Endothelial cell of umbilical vein (primary cell): ENCODE measurements at regions not wholly inside any gene's neighbourhood (a gene's known extent, or its start where the extent isn't known, plus 50 kb on each side); places are given as distances from the start of the nearest gene placed in this dataset.

ENCODE experiments used
- CTCF ChIP-seq, 2 donors: IDR thresholded peaks; 1 replicate in 1 of 2; 2 replicates in 1 of 2; pipeline ENCODE4 v1.5.1; 2011; ENCODE audit warnings: low read length in 2 of 2, mild to moderate bottlenecking in 2 of 2, moderate library complexity in 2 of 2, control low read depth in 1 of 2, inconsistent platforms in 1 of 2, low read depth in 1 of 2; ENCODE audit not compliant: insufficient read depth in 1 of 2; ENCODE audit errors: extremely low read depth in 1 of 2
- EZH2 ChIP-seq: IDR thresholded peaks from 2 replicates; pipeline ENCODE4 v1.6.1; 2012; ENCODE audit warnings: borderline replicate concordance, low read depth, mild to moderate bottlenecking, moderate library complexity, low read length, inconsistent platforms; ENCODE audit not compliant: severe bottlenecking
- GATA2 ChIP-seq: IDR thresholded peaks from 2 replicates; pipeline ENCODE4 v1.7.0; 2011; ENCODE audit warnings: low read depth, mild to moderate bottlenecking, moderate library complexity, mixed read lengths, low read length; ENCODE audit not compliant: insufficient read length, insufficient read depth
- JUN ChIP-seq: IDR thresholded peaks from 2 replicates; pipeline ENCODE4 v1.6.1; 2011; ENCODE audit warnings: borderline replicate concordance, low read depth; ENCODE audit not compliant: insufficient read length, insufficient read depth
- MAX ChIP-seq: IDR thresholded peaks from 2 replicates; pipeline ENCODE4 v1.6.1; 2011; ENCODE audit not compliant: insufficient read depth, insufficient read length
- MYC ChIP-seq: IDR thresholded peaks from one replicate; pipeline ENCODE4 v1.6.1; 2011; ENCODE audit warnings: mild to moderate bottlenecking, low read depth, low read length
- POLR2A ChIP-seq: IDR thresholded peaks from 2 replicates; pipeline ENCODE4 v1.6.1; 2012; ENCODE audit warnings: low read depth, mild to moderate bottlenecking, control low read depth, low read length
- POLR2AphosphoS5 ChIP-seq: IDR thresholded peaks from 2 replicates; pipeline ENCODE4 v1.6.1; 2012; ENCODE audit warnings: low read depth, mild to moderate bottlenecking, control low read depth, low read length, moderate library complexity; ENCODE audit not compliant: insufficient read depth

GRCh38 chr2:49598231-49598630, 443.9 kb upstream of the FSHR start:
- no peak for TF ChIP-seq POLR2AphosphoS5
- no peak for TF ChIP-seq EZH2
- no peak for TF ChIP-seq CTCF (IDR thresholded peaks at IDR 0.05; ENCODE audit: extremely low read depth in 1 of 2, insufficient read depth in 1 of 2, low read depth in 1 of 2, low read length in 2 of 2)
- TF ChIP-seq POLR2A = no peak
- no peak for TF ChIP-seq MYC
- no peak for TF ChIP-seq GATA2
- TF ChIP-seq MAX = no peak
- TF ChIP-seq JUN = no peak
